Spleen (tissue), 11 donors: ENCODE measurements at regions not wholly inside any gene's neighbourhood (a gene's known extent, or its start where the extent isn't known, plus 50 kb on each side); places are given as distances from the start of the nearest gene placed in this dataset.

Source experiments
- DNase-seq: peaks from one replicate; pipeline ENCODE4 v3.0.0-alpha.2; 2020
- H3K27ac ChIP-seq, 8 donors: fragments of 200-600 bp; sonication (generic) in 7 of 8; 1 replicate in 4 of 8; 2 replicates in 4 of 8; pipeline versions ENCODE4 v1.5.0 to v1.8.0; 2016 to 2021; ENCODE audit warnings: inconsistent platforms in 4 of 8, mild to moderate bottlenecking in 4 of 8, moderate library complexity in 1 of 8
- H3K27me3 ChIP-seq, 7 donors: fragments of 200-600 bp; sonication (generic) in 6 of 7; replicated peaks in 1 of 7; 1 replicate in 4 of 7; 2 replicates in 3 of 7; pipeline versions ENCODE4 v1.5.0 to v1.8.0; 2016 to 2021; ENCODE audit warnings: inconsistent platforms in 3 of 7, mild to moderate bottlenecking in 1 of 7
- H3K36me3 ChIP-seq, 6 donors: fragments of 200-600 bp; sonication (generic) in 5 of 6; 1 replicate in 4 of 6; 2 replicates in 2 of 6; pipeline versions ENCODE4 v1.5.0 to v1.8.0; 2016 to 2021; ENCODE audit warnings: inconsistent platforms in 2 of 6
- H3K4me1 ChIP-seq, 6 donors: fragments of 200-600 bp; sonication (generic) in 5 of 6; 1 replicate in 3 of 6; 2 replicates in 3 of 6; pipeline versions ENCODE4 v1.5.0 to v1.8.0; 2016 to 2021; ENCODE audit warnings: inconsistent platforms in 3 of 6
- H3K4me3 ChIP-seq, 8 donors: fragments of 200-600 bp; sonication (generic) in 7 of 8; 1 replicate in 4 of 8; 2 replicates in 4 of 8; pipeline versions ENCODE4 v1.5.0 to v1.8.0; 2016 to 2021; ENCODE audit warnings: inconsistent platforms in 4 of 8, mild to moderate bottlenecking in 4 of 8, moderate library complexity in 2 of 8
- H3K9me3 ChIP-seq, 8 donors: fragments of 200-600 bp; sonication (generic) in 7 of 8; 1 replicate in 4 of 8; 2 replicates in 4 of 8; pipeline versions ENCODE4 v1.5.0 to v1.8.0; 2016 to 2021; ENCODE audit warnings: inconsistent platforms in 4 of 8
- CTCF ChIP-seq, 11 experiments: fragments of 200-600 bp in 7 of 11; fragments of 450-650 bp in 4 of 11; sonication (generic) in 4 of 11; IDR thresholded peaks in 8 of 11; conservative IDR thresholded peaks in 3 of 11; 1 replicate in 7 of 11; 2 replicates in 4 of 11; pipeline versions ENCODE4 v1.4.0 to v1.8.0; 2016 to 2021; ENCODE audit warnings: antibody characterized with exemption in 11 of 11, inconsistent platforms in 4 of 11, mild to moderate bottlenecking in 1 of 11
- POLR2A ChIP-seq, 3 donors: fragments of 450-650 bp; IDR thresholded peaks; one replicate each; pipeline ENCODE4 v1.5.1; 2017; ENCODE audit warnings: antibody characterized with exemption in 3 of 3, mild to moderate bottlenecking in 1 of 3
- POLR2AphosphoS5 ChIP-seq, 3 donors: sonication (generic); formaldehyde crosslinking; IDR thresholded peaks; one replicate each; pipeline ENCODE4 v1.5.1; 2017; ENCODE audit warnings: antibody characterized with exemption in 3 of 3
- WGBS, 5 donors: extraction: QIAGEN DNeasy Blood & Tissue Kit in 3 of 5; methylation state at CpG; one replicate each; pipeline versions ENCODE4 v1.1.5 to v1.1.7; 2013 to 2018; 5-methylcytosine and 5-hydroxymethylcytosine counted together
- intact Hi-C: fragments of 100-400 bp; cut with DNase I; formaldehyde crosslinking; loops from one replicate; pipeline ENCODE4 v1.15.0; 2023; ENCODE audit warnings: low total_unique reads
- donor health status: healthy with polysubstance abuse.
- donor health status: DM: no; HTN: no; CAD: no; lungs with moderate emphysema.
- donor health status: DM: no; HTN: no; CAD: no.
- donor health status: Bipolar disorder and iron deficiency.
- donor health status: healthy.
- donor health status: DM: no; HTN: no; CAD: no.
- donor health status: DM: yes; HTN: yes; CAD: no.

DNA sequence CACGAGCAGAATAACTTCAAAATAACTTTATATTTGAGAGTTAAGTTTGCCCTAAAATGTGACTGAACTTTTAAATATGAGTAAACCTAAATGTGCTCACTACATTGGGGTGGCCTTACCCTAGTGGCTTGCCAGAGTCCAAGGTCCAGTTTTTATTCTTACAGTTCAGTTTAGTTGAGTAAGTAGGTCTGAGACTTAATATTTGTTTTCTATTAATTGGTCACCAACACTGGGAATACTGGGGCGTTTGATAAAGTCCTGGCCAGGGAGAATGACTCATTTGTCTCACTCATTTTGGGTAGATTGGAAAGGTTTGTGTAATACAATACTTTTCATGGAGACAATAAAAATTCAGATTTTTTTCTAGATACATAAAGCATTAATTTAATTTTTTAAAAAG, 127.8 kb upstream of the SPATA13 start:
- no peaks in the 10 kb centered on the region for H3K36me3 ChIP-seq
- WGBS, 5 donors: 63 to 83% (median 70%) methylated on average over 2 of the region's 2 CpGs
- no peak for DNase-seq
- intact Hi-C loops: no loop called here
- no peaks in the 10 kb centered on the region for H3K9me3 ChIP-seq
- H3K4me1 ChIP-seq: peaks cover 0 to 11% (median 0%) of the 10 kb centered on the region in 6 donors
- peak overlapping the region in 3 of 8 donors; percentile 27 to 65 (median 63) for H3K27ac ChIP-seq
- peaks cover 0 to 4% (median 0%) of the 10 kb centered on the region in 7 donors for H3K27me3 ChIP-seq
- H3K4me3 ChIP-seq: no peak overlapping the region
- no peak for TF ChIP-seq POLR2AphosphoS5 (IDR thresholded peaks at IDR 0.05)
- no peak for TF ChIP-seq CTCF (IDR thresholded peaks at IDR 0.05 in 8 of 11, conservative IDR thresholded peaks at IDR 0.05 in 3 of 11)
- TF ChIP-seq POLR2A (IDR thresholded peaks at IDR 0.05): no peak

DNA sequence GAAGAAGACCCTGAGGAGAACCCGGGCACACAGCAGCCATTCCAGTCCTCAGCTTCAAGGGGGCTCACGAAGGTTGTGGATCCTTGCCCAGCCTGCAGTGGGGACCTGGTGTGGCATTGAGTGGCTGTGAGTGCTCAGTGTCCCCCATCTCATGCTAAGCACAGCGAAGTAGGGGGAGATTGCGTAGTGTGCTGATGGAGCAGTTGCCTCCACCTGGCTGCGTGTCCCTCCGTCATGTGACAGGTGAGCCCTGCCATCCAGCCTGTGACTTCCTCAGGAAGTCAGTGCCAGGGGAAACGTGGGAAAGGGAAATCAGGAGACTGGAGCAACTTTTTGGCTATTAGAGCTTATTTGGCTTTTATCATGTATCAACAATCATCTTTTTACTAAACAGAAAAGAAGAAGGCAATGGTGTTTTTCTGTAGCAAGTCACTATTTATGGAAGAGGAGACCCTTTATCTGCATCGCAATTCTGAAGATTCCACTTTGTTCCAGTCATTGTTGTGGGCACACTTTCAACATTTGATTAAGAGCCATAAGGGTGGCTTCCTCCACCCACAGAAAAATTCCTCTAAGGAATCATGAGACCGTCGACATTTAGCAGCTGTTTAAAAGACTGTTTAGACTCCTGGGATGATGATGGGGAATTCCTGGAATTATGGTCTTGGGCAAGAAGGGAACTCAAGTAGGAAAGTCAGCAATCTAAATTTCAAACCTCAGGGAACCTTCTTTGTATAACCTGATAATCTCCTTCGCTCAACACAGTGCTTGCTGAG, 126.8 kb upstream of the SPATA13 start:
- no peak for DNase-seq

DNA sequence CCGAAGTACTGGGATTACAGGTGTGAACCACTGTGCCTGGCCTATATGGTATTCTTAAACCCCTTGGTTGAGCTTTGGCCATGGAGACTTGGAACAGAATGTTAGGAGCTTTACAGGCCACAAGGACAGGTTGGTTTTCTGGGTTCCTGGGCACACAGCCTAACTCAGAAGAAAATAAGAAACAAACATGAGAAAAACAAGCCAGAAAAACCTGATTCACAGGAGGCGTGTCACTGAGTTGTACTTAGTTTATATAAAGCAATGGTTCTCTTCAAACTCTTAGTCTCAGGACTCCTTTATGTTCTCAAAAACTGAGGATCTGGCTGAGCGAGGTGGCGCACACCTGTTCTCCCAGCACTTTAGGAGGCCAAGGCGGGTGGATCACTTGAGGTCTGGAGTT, 125.1 kb upstream of the SPATA13 start:
- H3K27ac ChIP-seq: no peak overlapping the region
- no peaks in the 10 kb centered on the region for H3K9me3 ChIP-seq
- no peaks in the 10 kb centered on the region for H3K36me3 ChIP-seq
- no peak for DNase-seq
- peaks cover 0 to 11% (median 0%) of the 10 kb centered on the region in 6 donors for H3K4me1 ChIP-seq
- 75 to 93% (median 78%) methylated on average over 5 of the region's 5 CpGs for WGBS, 5 donors
- H3K4me3 ChIP-seq: no peak overlapping the region
- TF ChIP-seq CTCF (IDR thresholded peaks at IDR 0.05 in 8 of 11, conservative IDR thresholded peaks at IDR 0.05 in 3 of 11) (no peak), POLR2AphosphoS5 (IDR thresholded peaks at IDR 0.05) (no peak), POLR2A (IDR thresholded peaks at IDR 0.05) (no peak)
- peaks cover 0 to 4% (median 0%) of the 10 kb centered on the region in 7 donors for H3K27me3 ChIP-seq
- intact Hi-C loops: no loop called here

More for the DNA sequence above, 126.8 kb upstream of the SPATA13 start:
- Histone ChIP-seq H3K4me3 (no peak overlapping the region), H3K4me1 (peaks cover 0 to 11% (median 0%) of the 10 kb centered on the region in 6 donors), H3K27me3 (peaks cover 0 to 4% (median 0%) of the 10 kb centered on the region in 7 donors), H3K9me3 (no peaks in the 10 kb centered on the region), H3K36me3 (no peaks in the 10 kb centered on the region), H3K27ac (peak overlapping the region in 7 of 8 donors; percentile 31 to 65 (median 47))
- intact Hi-C loops: no loop called here
- 65 to 74% (median 68%) methylated on average over 10 to 11 of the region's 11 CpGs for WGBS, 5 donors
- no peak for TF ChIP-seq POLR2A (IDR thresholded peaks at IDR 0.05)
- TF ChIP-seq POLR2AphosphoS5 (IDR thresholded peaks at IDR 0.05): peak in 1 of 3 donors; percentile 15

DNA sequence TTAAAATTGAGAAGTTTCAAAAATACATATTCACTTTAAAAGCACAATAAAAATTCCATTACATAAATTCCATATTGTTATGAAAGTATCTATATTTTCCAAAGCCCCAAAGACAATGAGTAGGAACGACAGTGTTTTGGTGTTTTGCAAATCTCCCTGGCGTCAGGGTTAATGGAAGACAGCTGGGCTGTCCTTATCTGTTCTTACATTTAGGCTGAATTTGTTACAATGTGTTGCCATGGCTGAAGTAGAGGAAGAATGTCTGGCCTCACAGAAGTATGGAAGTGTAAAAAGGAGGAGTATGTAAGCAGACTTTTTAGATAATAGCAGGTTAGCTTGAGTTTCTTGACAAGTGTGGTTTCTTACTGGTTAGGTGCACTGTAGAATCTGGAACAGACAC, 124.4 kb upstream of the SPATA13 start:
- Histone ChIP-seq H3K27ac (no peak overlapping the region), H3K36me3 (no peaks in the 10 kb centered on the region)
- TF ChIP-seq POLR2A (IDR thresholded peaks at IDR 0.05) (no peak), POLR2AphosphoS5 (IDR thresholded peaks at IDR 0.05) (no peak), CTCF (IDR thresholded peaks at IDR 0.05 in 8 of 11, conservative IDR thresholded peaks at IDR 0.05 in 3 of 11) (no peak)

More for the DNA sequence above, 124.4 kb upstream of the SPATA13 start:
- peaks cover 0 to under 1% (median 0%) of the 10 kb centered on the region in 7 donors for H3K27me3 ChIP-seq
- no peaks in the 10 kb centered on the region for H3K9me3 ChIP-seq
- intact Hi-C loops: no loop called here
- H3K4me1 ChIP-seq: peaks cover 0 to 11% (median 0%) of the 10 kb centered on the region in 6 donors
- 73 to 93% (median 82%) methylated on average over 2 of the region's 2 CpGs for WGBS, 5 donors
- no peak overlapping the region for H3K4me3 ChIP-seq
- DNase-seq: no peak
